ENCODE measurements at regions not wholly inside any gene's neighbourhood (a gene's known extent, or its start where the extent isn't known, plus 50 kb on each side); places are given as distances from the start of the nearest gene placed in this dataset.
"Not testable (repeated sequence)": the region's sequence is repeated elsewhere in the genome, so short reads cannot be mapped to it uniquely, and the experiment has no call there.

- H3K4me1 Mint-ChIP-seq = no peaks in the 10 kb centered on the region
- ChIA-PET POLR2A (interaction anchor here in 1 of 2 donors (0.6 kb wide), 1 partner anchor 12 kb away, joined by 12 read pairs; no protein-coding TSS in a partner anchor), CTCF (interaction anchor here in 1 of 2 donors (0.6 kb wide), 1 partner anchor 281 kb away, joined by 3 read pairs; no protein-coding TSS in a partner anchor)
- H3K4me3 ChIP-seq (ENCODE audit: control insufficient read depth in 1 of 2, extremely low read depth in 1 of 2, low read length in 1 of 2) = no peak overlapping the region
- DNase-seq = no peak
- no peaks in the 10 kb centered on the region for H3K9me3 ChIP-seq
- peaks cover 3% of the 10 kb centered on the region for H3K36me3 Mint-ChIP-seq
- H3K4me1 ChIP-seq (ENCODE audit: control insufficient read depth in 1 of 2, extremely low read depth in 1 of 2, insufficient read depth in 2 of 2, low read length in 2 of 2) = no peaks in the 10 kb centered on the region
- H3K36me3 ChIP-seq (ENCODE audit: control insufficient read depth in 2 of 2, extremely low read depth in 1 of 2, insufficient read depth in 1 of 2, low read length in 1 of 2) = no peaks in the 10 kb centered on the region
- no peak overlapping the region for H3K4me3 Mint-ChIP-seq
- peaks cover 13 to 20% (median 19%) of the 10 kb centered on the region in 3 donors for H3K9me3 Mint-ChIP-seq
- H3K27me3 ChIP-seq (replicated peaks in 1 of 2; ENCODE audit: control insufficient read depth in 2 of 2, extremely low read depth in 1 of 2, insufficient read depth in 2 of 2, low read length in 1 of 2) = peaks cover 0 to 3% of the 10 kb centered on the region in 2 experiments
- no peak overlapping the region for H3K27ac ChIP-seq (ENCODE audit: low read length)
- no peak for ATAC-seq (replicated peaks in 1 of 4)
- H3K27me3 Mint-ChIP-seq = peaks cover 20 to 26% of the 10 kb centered on the region in 2 donors
- WGBS (ENCODE audit: insufficient coverage) = no CpG with 5 or more reads among the region's 2 CpGs
- no peak overlapping the region for H3K27ac Mint-ChIP-seq
These were observed 300.1 kb downstream of the TBC1D4 start for GRCh38 chr13:75181906-75182305.

GRCh38 chr13:75180805-75181455 lies 301.0 kb downstream of the TBC1D4 start:
- peaks cover 0 to 3% of the 10 kb centered on the region in 2 experiments for H3K27me3 ChIP-seq (replicated peaks in 1 of 2; ENCODE audit: control insufficient read depth in 2 of 2, extremely low read depth in 1 of 2, insufficient read depth in 2 of 2, low read length in 1 of 2)
- H3K9me3 Mint-ChIP-seq = peaks cover 13 to 21% (median 20%) of the 10 kb centered on the region in 3 donors
- H3K27ac ChIP-seq (ENCODE audit: low read length) = no peak overlapping the region
- H3K4me1 ChIP-seq (ENCODE audit: control insufficient read depth in 1 of 2, extremely low read depth in 1 of 2, insufficient read depth in 2 of 2, low read length in 2 of 2) = no peaks in the 10 kb centered on the region
- H3K27me3 Mint-ChIP-seq = peaks cover 19 to 28% of the 10 kb centered on the region in 2 donors
- no peak overlapping the region for H3K4me3 ChIP-seq (ENCODE audit: control insufficient read depth in 1 of 2, extremely low read depth in 1 of 2, low read length in 1 of 2)
- H3K27ac Mint-ChIP-seq = no peak overlapping the region
- no peak overlapping the region for H3K4me3 Mint-ChIP-seq
- no peaks in the 10 kb centered on the region for H3K4me1 Mint-ChIP-seq
- H3K36me3 ChIP-seq (ENCODE audit: control insufficient read depth in 2 of 2, extremely low read depth in 1 of 2, insufficient read depth in 1 of 2, low read length in 1 of 2) = no peaks in the 10 kb centered on the region
- H3K9me3 ChIP-seq = no peaks in the 10 kb centered on the region
- WGBS (ENCODE audit: insufficient coverage) = no CpG with 5 or more reads among the region's 1 CpG
- ChIA-PET POLR2A (no interaction called here), CTCF (no interaction called here)
- ATAC-seq (replicated peaks in 1 of 4) (no peak), DNase-seq (no peak)
- H3K36me3 Mint-ChIP-seq = peaks cover 3% of the 10 kb centered on the region

GRCh38 chr13:75178436-75178835 lies 303.5 kb downstream of the TBC1D4 start:
- CTCF ChIA-PET = no interaction called here
- Mint-ChIP-seq H3K9me3 (peaks cover 2 to 11% (median 9%) of the 10 kb centered on the region in 3 donors), H3K4me3 (no peak overlapping the region), H3K27me3 (peaks cover 3 to 17% of the 10 kb centered on the region in 2 donors), H3K36me3 (no peaks in the 10 kb centered on the region), H3K27ac (no peak overlapping the region), H3K4me1 (peaks cover 0 to 5% (median 3%) of the 10 kb centered on the region in 3 donors)
- Histone ChIP-seq H3K4me3 (ENCODE audit: control insufficient read depth in 1 of 2, extremely low read depth in 1 of 2, low read length in 1 of 2) (no peak overlapping the region), H3K9me3 (no peaks in the 10 kb centered on the region), H3K4me1 (ENCODE audit: control insufficient read depth in 1 of 2, extremely low read depth in 1 of 2, insufficient read depth in 2 of 2, low read length in 2 of 2) (no peaks in the 10 kb centered on the region), H3K27me3 (replicated peaks in 1 of 2; ENCODE audit: control insufficient read depth in 2 of 2, extremely low read depth in 1 of 2, insufficient read depth in 2 of 2, low read length in 1 of 2) (no peaks in the 10 kb centered on the region), H3K36me3 (ENCODE audit: control insufficient read depth in 2 of 2, extremely low read depth in 1 of 2, insufficient read depth in 1 of 2, low read length in 1 of 2) (no peaks in the 10 kb centered on the region), H3K27ac (ENCODE audit: low read length) (no peak overlapping the region)
- no peak for DNase-seq
- POLR2A ChIA-PET = no interaction called here
- WGBS (ENCODE audit: insufficient coverage) = 79% methylated on average over 2 of the region's 3 CpGs
- ATAC-seq (replicated peaks in 1 of 4) = no peak

GRCh38 chr13:75175575-75175974 lies 306.4 kb downstream of the TBC1D4 start:
- peaks cover 0 to 5% (median 4%) of the 10 kb centered on the region in 3 donors for H3K4me1 Mint-ChIP-seq
- Histone ChIP-seq H3K9me3 (no peaks in the 10 kb centered on the region), H3K4me3 (ENCODE audit: control insufficient read depth in 1 of 2, extremely low read depth in 1 of 2, low read length in 1 of 2) (no peak overlapping the region), H3K36me3 (ENCODE audit: control insufficient read depth in 2 of 2, extremely low read depth in 1 of 2, insufficient read depth in 1 of 2, low read length in 1 of 2) (no peaks in the 10 kb centered on the region), H3K4me1 (ENCODE audit: control insufficient read depth in 1 of 2, extremely low read depth in 1 of 2, insufficient read depth in 2 of 2, low read length in 2 of 2) (no peaks in the 10 kb centered on the region), H3K27ac (ENCODE audit: low read length) (no peak overlapping the region), H3K27me3 (replicated peaks in 1 of 2; ENCODE audit: control insufficient read depth in 2 of 2, extremely low read depth in 1 of 2, insufficient read depth in 2 of 2, low read length in 1 of 2) (no peaks in the 10 kb centered on the region)
- CTCF ChIA-PET = interaction anchor here in 1 of 2 donors (0.5 kb wide), 1 partner anchor 53 kb away, joined by 5 read pairs; no protein-coding TSS in a partner anchor
- WGBS (ENCODE audit: insufficient coverage) = 100% methylated on average over 1 of the region's 2 CpGs
- DNase-seq = no peak
- no peak overlapping the region for H3K4me3 Mint-ChIP-seq
- peaks cover 0 to 7% (median 0%) of the 10 kb centered on the region in 3 donors for H3K9me3 Mint-ChIP-seq
- H3K27me3 Mint-ChIP-seq = peaks cover 3 to 12% of the 10 kb centered on the region in 2 donors
- POLR2A ChIA-PET = no interaction called here
- no peak overlapping the region for H3K27ac Mint-ChIP-seq
- ATAC-seq (replicated peaks in 1 of 4) = no peak
- H3K36me3 Mint-ChIP-seq = no peaks in the 10 kb centered on the region

GRCh38 chr13:75175097-75175496 lies 306.9 kb downstream of the TBC1D4 start:
- H3K27ac ChIP-seq (ENCODE audit: low read length); H3K36me3 Mint-ChIP-seq; H3K27me3 ChIP-seq (replicated peaks in 1 of 2; ENCODE audit: control insufficient read depth in 2 of 2, extremely low read depth in 1 of 2, insufficient read depth in 2 of 2, low read length in 1 of 2); H3K4me3 ChIP-seq (ENCODE audit: control insufficient read depth in 1 of 2, extremely low read depth in 1 of 2, low read length in 1 of 2); H3K27ac Mint-ChIP-seq; ATAC-seq (replicated peaks in 1 of 4); H3K9me3 ChIP-seq; H3K36me3 ChIP-seq (ENCODE audit: control insufficient read depth in 2 of 2, extremely low read depth in 1 of 2, insufficient read depth in 1 of 2, low read length in 1 of 2); H3K4me3 Mint-ChIP-seq; H3K4me1 ChIP-seq (ENCODE audit: control insufficient read depth in 1 of 2, extremely low read depth in 1 of 2, insufficient read depth in 2 of 2, low read length in 2 of 2); H3K4me1 Mint-ChIP-seq; POLR2A ChIA-PET; H3K9me3 Mint-ChIP-seq; DNase-seq: not testable (repeated sequence)
- CTCF ChIA-PET = interaction anchor here in 1 of 2 donors (0.5 kb wide), 1 partner anchor 53 kb away, joined by 5 read pairs; no protein-coding TSS in a partner anchor
- no CpG with 5 or more reads among the region's 2 CpGs for WGBS (ENCODE audit: insufficient coverage)
- H3K27me3 Mint-ChIP-seq = peaks cover 3 to 12% of the 10 kb centered on the region in 2 donors

GRCh38 chr13:75174481-75174880 lies 307.5 kb downstream of the TBC1D4 start:
- no peak overlapping the region for H3K4me3 Mint-ChIP-seq
- H3K4me1 Mint-ChIP-seq = peaks cover 0 to 5% (median 4%) of the 10 kb centered on the region in 3 donors
- Histone ChIP-seq H3K27ac (ENCODE audit: low read length) (no peak overlapping the region), H3K27me3 (replicated peaks in 1 of 2; ENCODE audit: control insufficient read depth in 2 of 2, extremely low read depth in 1 of 2, insufficient read depth in 2 of 2, low read length in 1 of 2) (no peaks in the 10 kb centered on the region), H3K9me3 (no peaks in the 10 kb centered on the region), H3K4me3 (ENCODE audit: control insufficient read depth in 1 of 2, extremely low read depth in 1 of 2, low read length in 1 of 2) (no peak overlapping the region), H3K4me1 (ENCODE audit: control insufficient read depth in 1 of 2, extremely low read depth in 1 of 2, insufficient read depth in 2 of 2, low read length in 2 of 2) (no peaks in the 10 kb centered on the region), H3K36me3 (ENCODE audit: control insufficient read depth in 2 of 2, extremely low read depth in 1 of 2, insufficient read depth in 1 of 2, low read length in 1 of 2) (no peaks in the 10 kb centered on the region)
- H3K27ac Mint-ChIP-seq = no peak overlapping the region
- WGBS (ENCODE audit: insufficient coverage) = no CpG with 5 or more reads among the region's 3 CpGs
- peaks cover 0 to 7% (median 0%) of the 10 kb centered on the region in 3 donors for H3K9me3 Mint-ChIP-seq
- CTCF ChIA-PET = no interaction called here
- no peak for ATAC-seq (replicated peaks in 1 of 4)
- H3K36me3 Mint-ChIP-seq = no peaks in the 10 kb centered on the region
- POLR2A ChIA-PET = no interaction called here
- peaks cover 3 to 12% of the 10 kb centered on the region in 2 donors for H3K27me3 Mint-ChIP-seq
- DNase-seq = no peak
